ENCODE measurements at regions not wholly inside any gene's neighbourhood (a gene's known extent, or its start where the extent isn't known, plus 50 kb on each side); places are given as distances from the start of the nearest gene placed in this dataset.

GRCh38 chrY:17231994-17232393 is 648.0 kb downstream of the CDY2B start:
- H3K27ac ChIP-seq (ENCODE audit: low read depth, low read length): no peak overlapping the region
- DNase-seq (ENCODE audit: low read depth, low spot score): no peak
- POLR2A ChIA-PET: no interaction called here
- H3K9me3 ChIP-seq (ENCODE audit: control insufficient read depth in 1 of 2, insufficient read depth in 1 of 2, low read depth in 1 of 2, low read length in 2 of 2): no peaks in the 10 kb centered on the region
- H3K4me1 ChIP-seq (ENCODE audit: control insufficient read depth in 1 of 2, insufficient read depth in 2 of 2, low read length in 2 of 2): no peaks in the 10 kb centered on the region
- H3K79me2 ChIP-seq (ENCODE audit: insufficient read depth, low read length): no peaks in the 10 kb centered on the region
- TF ChIP-seq, protein P1, sequence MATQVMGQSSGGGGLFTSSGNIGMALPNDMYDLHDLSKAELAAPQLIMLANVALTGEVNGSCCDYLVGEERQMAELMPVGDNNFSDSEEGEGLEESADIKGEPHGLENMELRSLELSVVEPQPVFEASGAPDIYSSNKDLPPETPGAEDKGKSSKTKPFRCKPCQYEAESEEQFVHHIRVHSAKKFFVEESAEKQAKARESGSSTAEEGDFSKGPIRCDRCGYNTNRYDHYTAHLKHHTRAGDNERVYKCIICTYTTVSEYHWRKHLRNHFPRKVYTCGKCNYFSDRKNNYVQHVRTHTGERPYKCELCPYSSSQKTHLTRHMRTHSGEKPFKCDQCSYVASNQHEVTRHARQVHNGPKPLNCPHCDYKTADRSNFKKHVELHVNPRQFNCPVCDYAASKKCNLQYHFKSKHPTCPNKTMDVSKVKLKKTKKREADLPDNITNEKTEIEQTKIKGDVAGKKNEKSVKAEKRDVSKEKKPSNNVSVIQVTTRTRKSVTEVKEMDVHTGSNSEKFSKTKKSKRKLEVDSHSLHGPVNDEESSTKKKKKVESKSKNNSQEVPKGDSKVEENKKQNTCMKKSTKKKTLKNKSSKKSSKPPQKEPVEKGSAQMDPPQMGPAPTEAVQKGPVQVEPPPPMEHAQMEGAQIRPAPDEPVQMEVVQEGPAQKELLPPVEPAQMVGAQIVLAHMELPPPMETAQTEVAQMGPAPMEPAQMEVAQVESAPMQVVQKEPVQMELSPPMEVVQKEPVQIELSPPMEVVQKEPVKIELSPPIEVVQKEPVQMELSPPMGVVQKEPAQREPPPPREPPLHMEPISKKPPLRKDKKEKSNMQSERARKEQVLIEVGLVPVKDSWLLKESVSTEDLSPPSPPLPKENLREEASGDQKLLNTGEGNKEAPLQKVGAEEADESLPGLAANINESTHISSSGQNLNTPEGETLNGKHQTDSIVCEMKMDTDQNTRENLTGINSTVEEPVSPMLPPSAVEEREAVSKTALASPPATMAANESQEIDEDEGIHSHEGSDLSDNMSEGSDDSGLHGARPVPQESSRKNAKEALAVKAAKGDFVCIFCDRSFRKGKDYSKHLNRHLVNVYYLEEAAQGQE (IDR thresholded peaks at IDR 0.05; ENCODE audit: low read depth): no peak
- no peak for TF ChIP-seq EZH2 (IDR thresholded peaks at IDR 0.05)
- TF ChIP-seq CTCF (IDR thresholded peaks at IDR 0.05 in 2 of 3, conservative IDR thresholded peaks at IDR 0.05 in 1 of 3; ENCODE audit: borderline replicate concordance in 1 of 3, insufficient read depth in 1 of 3, low read depth in 2 of 3, low read length in 2 of 3): no peak
- TF ChIP-seq, protein P2, sequence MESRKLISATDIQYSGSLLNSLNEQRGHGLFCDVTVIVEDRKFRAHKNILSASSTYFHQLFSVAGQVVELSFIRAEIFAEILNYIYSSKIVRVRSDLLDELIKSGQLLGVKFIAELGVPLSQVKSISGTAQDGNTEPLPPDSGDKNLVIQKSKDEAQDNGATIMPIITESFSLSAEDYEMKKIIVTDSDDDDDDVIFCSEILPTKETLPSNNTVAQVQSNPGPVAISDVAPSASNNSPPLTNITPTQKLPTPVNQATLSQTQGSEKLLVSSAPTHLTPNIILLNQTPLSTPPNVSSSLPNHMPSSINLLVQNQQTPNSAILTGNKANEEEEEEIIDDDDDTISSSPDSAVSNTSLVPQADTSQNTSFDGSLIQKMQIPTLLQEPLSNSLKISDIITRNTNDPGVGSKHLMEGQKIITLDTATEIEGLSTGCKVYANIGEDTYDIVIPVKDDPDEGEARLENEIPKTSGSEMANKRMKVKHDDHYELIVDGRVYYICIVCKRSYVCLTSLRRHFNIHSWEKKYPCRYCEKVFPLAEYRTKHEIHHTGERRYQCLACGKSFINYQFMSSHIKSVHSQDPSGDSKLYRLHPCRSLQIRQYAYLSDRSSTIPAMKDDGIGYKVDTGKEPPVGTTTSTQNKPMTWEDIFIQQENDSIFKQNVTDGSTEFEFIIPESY (IDR thresholded peaks at IDR 0.05; ENCODE audit: extremely low read depth, insufficient replicate concordance, low read length): no peak
- no peak for TF ChIP-seq SRF (IDR thresholded peaks at IDR 0.05; ENCODE audit: low read depth)
- TF ChIP-seq JUND (IDR thresholded peaks at IDR 0.05): no peak
- TF ChIP-seq EGR1 (IDR thresholded peaks at IDR 0.05; ENCODE audit: low read depth): no peak
- no peak for TF ChIP-seq CBX3 (IDR thresholded peaks at IDR 0.05; ENCODE audit: low read depth)
- TF ChIP-seq ATF3 (IDR thresholded peaks at IDR 0.05): no peak
- TF ChIP-seq ELF1 (IDR thresholded peaks at IDR 0.05; ENCODE audit: borderline replicate concordance, low read depth): no peak
- no peak for TF ChIP-seq ZNF274 (IDR thresholded peaks at IDR 0.05; ENCODE audit: low read depth, low read length)
- no peak for ATAC-seq
- no peaks in the 10 kb centered on the region for H3K36me3 ChIP-seq (ENCODE audit: control insufficient read depth in 1 of 2, insufficient read depth in 2 of 2, low read length in 2 of 2)
- no peak overlapping the region for H3K9ac ChIP-seq (ENCODE audit: low read length)
- H3K9me2 ChIP-seq (ENCODE audit: insufficient read depth): no peaks in the 10 kb centered on the region
- no peaks in the 10 kb centered on the region for H3K27me3 ChIP-seq (ENCODE audit: insufficient read depth, low read length)
- H3K4me2 ChIP-seq (ENCODE audit: low read length): no peak overlapping the region
- CTCF ChIA-PET: no interaction called here
- H3K4me3 ChIP-seq (replicated peaks in 1 of 2; ENCODE audit: low read depth in 1 of 2, low read length in 2 of 2): no peak overlapping the region
- BruUV-seq (replicated peaks): no TSS peak
- intact Hi-C loops (cut with micrococcal nuclease): no loop called here
- no peak overlapping the region for H2AFZ ChIP-seq (ENCODE audit: low read depth, low read length, poor library complexity, severe bottlenecking)
- RAD21 ChIA-PET (ENCODE audit: low non-redundant PET in 1 of 2, low total read pairs in 2 of 2, uncharacterized antibody in 2 of 2, unreplicated experiment in 2 of 2): no interaction called here
- no peaks in the 10 kb centered on the region for H4K20me1 ChIP-seq (ENCODE audit: insufficient read depth)
